Liver (tissue), 8 donors: ENCODE measurements at regions not wholly inside any gene's neighbourhood (a gene's known extent, or its start where the extent isn't known, plus 50 kb on each side); places are given as distances from the start of the nearest gene placed in this dataset.

Source experiments
- DNase-seq: peaks from one replicate; pipeline ENCODE4 v3.0.0-alpha.2; 2017; ENCODE audit warnings: low spot score
- H3K27ac ChIP-seq, 2 donors: one replicate each; pipeline ENCODE4 v1.7.0; 2013; ENCODE audit warnings: inconsistent platforms in 2 of 2, low read length in 2 of 2, control low read depth in 1 of 2, low read depth in 1 of 2, mild to moderate bottlenecking in 1 of 2
- H3K27me3 ChIP-seq, 4 donors: one replicate each; pipeline versions ENCODE4 v1.6.1 to v1.7.0; 2013; ENCODE audit warnings: low read length in 3 of 4, inconsistent platforms in 1 of 4, mild to moderate bottlenecking in 1 of 4, moderate library complexity in 1 of 4; ENCODE audit not compliant: control insufficient read depth in 4 of 4, insufficient read depth in 4 of 4
- H3K36me3 ChIP-seq, 4 donors: one replicate each; pipeline versions ENCODE4 v1.6.1 to v1.7.0; 2013; ENCODE audit warnings: low read length in 3 of 4, mild to moderate bottlenecking in 3 of 4, low read depth in 1 of 4, moderate library complexity in 1 of 4; ENCODE audit not compliant: control insufficient read depth in 4 of 4, insufficient read depth in 3 of 4
- H3K4me1 ChIP-seq, 4 donors: one replicate each; pipeline versions ENCODE4 v1.6.1 to v1.7.0; 2013; ENCODE audit warnings: low read length in 3 of 4, mild to moderate bottlenecking in 3 of 4, moderate library complexity in 1 of 4; ENCODE audit not compliant: control insufficient read depth in 4 of 4, insufficient read depth in 4 of 4
- H3K4me3 ChIP-seq, 3 donors: one replicate each; pipeline versions ENCODE4 v1.6.1 to v1.7.0; 2013; ENCODE audit warnings: low read length in 3 of 3, control low read depth in 1 of 3, low read depth in 1 of 3, mild to moderate bottlenecking in 1 of 3
- H3K9ac ChIP-seq, 2 donors: one replicate each; pipeline ENCODE4 v1.7.0; 2013; ENCODE audit warnings: low read length in 2 of 2, mild to moderate bottlenecking in 2 of 2, moderate library complexity in 2 of 2, control low read depth in 1 of 2, low read depth in 1 of 2
- H3K9me3 ChIP-seq, 4 donors: one replicate each; pipeline versions ENCODE4 v1.6.1 to v1.7.0; 2013; ENCODE audit warnings: low read length in 3 of 4; ENCODE audit not compliant: control insufficient read depth in 4 of 4
- ATF3 ChIP-seq: IDR thresholded peaks from 2 replicates; pipeline ENCODE4 v1.6.1; 2016; ENCODE audit warnings: antibody characterized with exemption
- CTCF ChIP-seq: fragments of 150-350 bp; IDR thresholded peaks from 2 replicates; pipeline ENCODE4 v1.5.1; 2017; ENCODE audit warnings: improper control_type of control experiment, low read depth, low read length; ENCODE audit not compliant: missing input control
- EGR1 ChIP-seq, 2 donors: IDR thresholded peaks; 2 replicates each; pipeline ENCODE4 v1.6.1; 2016 to 2018; ENCODE audit warnings: antibody characterized with exemption in 2 of 2, low read depth in 2 of 2
- FOXA1 ChIP-seq: IDR thresholded peaks from 2 replicates; pipeline ENCODE4 v1.6.1; 2016; ENCODE audit warnings: antibody characterized with exemption
- FOXA2 ChIP-seq: IDR thresholded peaks from 2 replicates; pipeline ENCODE4 v1.6.1; 2016; ENCODE audit warnings: antibody characterized with exemption
- GABPA ChIP-seq, 2 donors: IDR thresholded peaks in 1 of 2; conservative IDR thresholded peaks in 1 of 2; 2 replicates each; pipeline ENCODE4 v1.6.1; 2016; ENCODE audit warnings: antibody characterized with exemption in 2 of 2, mild to moderate bottlenecking in 1 of 2, moderate library complexity in 1 of 2
- HNF4G ChIP-seq: IDR thresholded peaks from 2 replicates; pipeline ENCODE4 v1.6.1; 2016; ENCODE audit warnings: antibody characterized with exemption
- JUND ChIP-seq, 2 donors: IDR thresholded peaks; 2 replicates each; pipeline ENCODE4 v1.6.1; 2016; ENCODE audit warnings: antibody characterized with exemption in 2 of 2
- MAX ChIP-seq: IDR thresholded peaks from 2 replicates; pipeline ENCODE4 v1.6.1; 2016; ENCODE audit warnings: antibody characterized with exemption
- NR2F2 ChIP-seq: IDR thresholded peaks from 2 replicates; pipeline ENCODE4 v1.6.1; 2016; ENCODE audit warnings: antibody characterized with exemption
- RAD21 ChIP-seq, 2 donors: IDR thresholded peaks; 2 replicates each; pipeline ENCODE4 v1.6.1; 2016; ENCODE audit warnings: antibody characterized with exemption in 2 of 2, mild to moderate bottlenecking in 2 of 2
- REST ChIP-seq: IDR thresholded peaks from 2 replicates; pipeline ENCODE4 v1.6.1; 2016; ENCODE audit warnings: antibody characterized with exemption, mild to moderate bottlenecking
- RXRA ChIP-seq, 2 donors: IDR thresholded peaks; 2 replicates each; pipeline ENCODE4 v1.6.1; 2017 to 2018; ENCODE audit warnings: antibody characterized with exemption in 2 of 2, mild to moderate bottlenecking in 1 of 2
- SP1 ChIP-seq: IDR thresholded peaks from 2 replicates; pipeline ENCODE4 v1.6.1; 2018; ENCODE audit warnings: antibody characterized with exemption, mild to moderate bottlenecking
- YY1 ChIP-seq: IDR thresholded peaks from 2 replicates; pipeline ENCODE4 v1.6.1; 2016; ENCODE audit warnings: antibody characterized with exemption, mild to moderate bottlenecking
- ZBTB33 ChIP-seq: IDR thresholded peaks from 2 replicates; pipeline ENCODE4 v1.6.1; 2016; ENCODE audit warnings: antibody characterized with exemption
- WGBS: extraction: QIAGEN DNeasy Blood & Tissue Kit; methylation state at CpG from one replicate; pipeline ENCODE4 v1.1.7; 2013; 5-methylcytosine and 5-hydroxymethylcytosine counted together
- donor health status: healthy.
- donor health status: healthy.
- donor health status: healthy.
- donor health status: healthy.
- donor health status: healthy.

- no peaks in the 10 kb centered on the region for H3K9me3 ChIP-seq
- H3K4me1 ChIP-seq = peaks cover 0 to 3% (median 0%) of the 10 kb centered on the region in 4 donors
- H3K4me3 ChIP-seq = no peak overlapping the region
- H3K27me3 ChIP-seq = no peaks in the 10 kb centered on the region
- 85% methylated on average over 11 of the region's 11 CpGs for WGBS
- TF ChIP-seq SP1 (no peak), NR2F2 (no peak), RXRA (IDR thresholded peaks at IDR 0.05) (no peak), RAD21 (IDR thresholded peaks at IDR 0.05) (no peak), FOXA1 (no peak), JUND (IDR thresholded peaks at IDR 0.05) (no peak), FOXA2 (no peak), MAX (no peak), GABPA (IDR thresholded peaks at IDR 0.05 in 1 of 2, conservative IDR thresholded peaks at IDR 0.05 in 1 of 2) (no peak), REST (no peak), YY1 (no peak), EGR1 (IDR thresholded peaks at IDR 0.05; ENCODE audit: low read depth in 2 of 2) (no peak), HNF4G (no peak), CTCF (no peak)
- no peaks in the 10 kb centered on the region for H3K36me3 ChIP-seq
- H3K9ac ChIP-seq = no peak overlapping the region
- no peak overlapping the region for H3K27ac ChIP-seq
- no peak for DNase-seq
These were observed 268.6 kb upstream of the NCKAP5 start for GRCh38 chr2:133836691-133837345.

GRCh38 chr2:133837441-133838094, 269.3 kb upstream of the NCKAP5 start:
- no peak overlapping the region for H3K4me3 ChIP-seq
- no peak for TF ChIP-seq REST
- no peak for TF ChIP-seq ZBTB33
- TF ChIP-seq JUND (IDR thresholded peaks at IDR 0.05) = no peak
- TF ChIP-seq MAX = no peak
- no peak for TF ChIP-seq FOXA2
- no peak for TF ChIP-seq ATF3
- H3K4me1 ChIP-seq = peaks cover 0 to 3% (median 0%) of the 10 kb centered on the region in 4 donors
- no peaks in the 10 kb centered on the region for H3K27me3 ChIP-seq
- DNase-seq = no peak
- no peaks in the 10 kb centered on the region for H3K36me3 ChIP-seq
- no peak overlapping the region for H3K27ac ChIP-seq
- no peaks in the 10 kb centered on the region for H3K9me3 ChIP-seq
- H3K9ac ChIP-seq = no peak overlapping the region
- 85% methylated on average over 6 of the region's 6 CpGs for WGBS
